ENCODE measurements at regions not wholly inside any gene's neighbourhood (a gene's known extent, or its start where the extent isn't known, plus 50 kb on each side); places are given as distances from the start of the nearest gene placed in this dataset.

DNA sequence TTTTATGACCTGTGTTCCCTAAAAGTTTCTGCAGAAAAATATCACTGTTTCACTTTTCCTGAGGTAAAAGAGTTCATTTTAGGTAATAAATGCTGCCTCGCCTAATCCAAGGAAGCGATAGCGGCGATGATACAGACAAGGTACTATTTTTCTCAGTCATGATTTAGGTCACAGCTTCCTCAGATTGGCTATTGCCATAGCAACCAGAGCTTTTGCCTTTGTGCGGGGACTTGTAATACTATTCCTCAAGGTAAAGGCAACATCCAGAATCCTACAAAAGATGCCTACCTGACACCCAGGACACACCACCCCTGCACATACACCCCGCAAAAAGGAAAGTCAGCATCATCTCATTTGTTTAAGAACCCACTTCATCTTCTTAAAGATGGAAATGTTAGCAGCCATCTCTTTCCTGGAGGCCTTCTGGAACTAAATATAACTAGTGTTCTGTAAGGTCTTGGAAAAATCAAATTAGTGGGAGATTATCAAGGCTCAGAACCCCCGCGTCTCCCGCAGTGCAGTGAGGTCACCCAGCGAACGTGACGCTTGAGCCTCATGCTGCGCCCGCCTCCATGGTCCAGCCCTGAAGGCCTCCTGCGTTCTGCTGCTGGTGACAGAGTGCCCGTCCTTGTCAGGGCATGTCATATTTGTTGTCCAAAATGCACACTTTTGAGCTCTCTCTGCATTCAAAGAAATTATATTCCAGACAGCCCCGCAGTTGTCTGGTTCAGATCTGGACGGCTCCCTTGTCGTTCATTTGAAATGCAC, 402.0 kb upstream of the RNF32 start:
- H3K27me3 ChIP-seq (ENCODE audit: insufficient read depth) = no peaks in the 10 kb centered on the region
- H3K4me1 Mint-ChIP-seq = no peaks in the 10 kb centered on the region
- H3F3A ChIP-seq (replicated peaks; ENCODE audit: low read depth) = no peaks in the 10 kb centered on the region
- TF ChIP-seq EZH2phosphoT487 (IDR thresholded peaks at IDR 0.05; ENCODE audit: unreplicated experiment) (no peak), EZH2 (IDR thresholded peaks at IDR 0.05; ENCODE audit: low read depth, unreplicated experiment) (no peak), CREB1 (CRISPR knock-in tag; IDR thresholded peaks at IDR 0.05; ENCODE audit: low read depth) (no peak), ZNF331 (CRISPR knock-in tag; IDR thresholded peaks at IDR 0.05; ENCODE audit: low read depth) (no peak), ZNF114 (CRISPR knock-in tag; IDR thresholded peaks at IDR 0.05) (no peak), STAT1 (IDR thresholded peaks at IDR 0.05; ENCODE audit: unreplicated experiment) (no peak), POLR2AphosphoS5 (IDR thresholded peaks at IDR 0.05; ENCODE audit: low read depth) (no peak), JUNB (IDR thresholded peaks at IDR 0.05; ENCODE audit: unreplicated experiment) (no peak), NANOG (IDR thresholded peaks at IDR 0.05; ENCODE audit: borderline replicate concordance) (no peak)
- TF ChIP-seq, protein P1, sequence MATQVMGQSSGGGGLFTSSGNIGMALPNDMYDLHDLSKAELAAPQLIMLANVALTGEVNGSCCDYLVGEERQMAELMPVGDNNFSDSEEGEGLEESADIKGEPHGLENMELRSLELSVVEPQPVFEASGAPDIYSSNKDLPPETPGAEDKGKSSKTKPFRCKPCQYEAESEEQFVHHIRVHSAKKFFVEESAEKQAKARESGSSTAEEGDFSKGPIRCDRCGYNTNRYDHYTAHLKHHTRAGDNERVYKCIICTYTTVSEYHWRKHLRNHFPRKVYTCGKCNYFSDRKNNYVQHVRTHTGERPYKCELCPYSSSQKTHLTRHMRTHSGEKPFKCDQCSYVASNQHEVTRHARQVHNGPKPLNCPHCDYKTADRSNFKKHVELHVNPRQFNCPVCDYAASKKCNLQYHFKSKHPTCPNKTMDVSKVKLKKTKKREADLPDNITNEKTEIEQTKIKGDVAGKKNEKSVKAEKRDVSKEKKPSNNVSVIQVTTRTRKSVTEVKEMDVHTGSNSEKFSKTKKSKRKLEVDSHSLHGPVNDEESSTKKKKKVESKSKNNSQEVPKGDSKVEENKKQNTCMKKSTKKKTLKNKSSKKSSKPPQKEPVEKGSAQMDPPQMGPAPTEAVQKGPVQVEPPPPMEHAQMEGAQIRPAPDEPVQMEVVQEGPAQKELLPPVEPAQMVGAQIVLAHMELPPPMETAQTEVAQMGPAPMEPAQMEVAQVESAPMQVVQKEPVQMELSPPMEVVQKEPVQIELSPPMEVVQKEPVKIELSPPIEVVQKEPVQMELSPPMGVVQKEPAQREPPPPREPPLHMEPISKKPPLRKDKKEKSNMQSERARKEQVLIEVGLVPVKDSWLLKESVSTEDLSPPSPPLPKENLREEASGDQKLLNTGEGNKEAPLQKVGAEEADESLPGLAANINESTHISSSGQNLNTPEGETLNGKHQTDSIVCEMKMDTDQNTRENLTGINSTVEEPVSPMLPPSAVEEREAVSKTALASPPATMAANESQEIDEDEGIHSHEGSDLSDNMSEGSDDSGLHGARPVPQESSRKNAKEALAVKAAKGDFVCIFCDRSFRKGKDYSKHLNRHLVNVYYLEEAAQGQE (IDR thresholded peaks at IDR 0.05; ENCODE audit: unreplicated experiment) = no peak
- TF ChIP-seq, protein P2, sequence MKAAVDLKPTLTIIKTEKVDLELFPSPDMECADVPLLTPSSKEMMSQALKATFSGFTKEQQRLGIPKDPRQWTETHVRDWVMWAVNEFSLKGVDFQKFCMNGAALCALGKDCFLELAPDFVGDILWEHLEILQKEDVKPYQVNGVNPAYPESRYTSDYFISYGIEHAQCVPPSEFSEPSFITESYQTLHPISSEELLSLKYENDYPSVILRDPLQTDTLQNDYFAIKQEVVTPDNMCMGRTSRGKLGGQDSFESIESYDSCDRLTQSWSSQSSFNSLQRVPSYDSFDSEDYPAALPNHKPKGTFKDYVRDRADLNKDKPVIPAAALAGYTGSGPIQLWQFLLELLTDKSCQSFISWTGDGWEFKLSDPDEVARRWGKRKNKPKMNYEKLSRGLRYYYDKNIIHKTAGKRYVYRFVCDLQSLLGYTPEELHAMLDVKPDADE (IDR thresholded peaks at IDR 0.05) = no peak
- TF ChIP-seq, protein P3, sequence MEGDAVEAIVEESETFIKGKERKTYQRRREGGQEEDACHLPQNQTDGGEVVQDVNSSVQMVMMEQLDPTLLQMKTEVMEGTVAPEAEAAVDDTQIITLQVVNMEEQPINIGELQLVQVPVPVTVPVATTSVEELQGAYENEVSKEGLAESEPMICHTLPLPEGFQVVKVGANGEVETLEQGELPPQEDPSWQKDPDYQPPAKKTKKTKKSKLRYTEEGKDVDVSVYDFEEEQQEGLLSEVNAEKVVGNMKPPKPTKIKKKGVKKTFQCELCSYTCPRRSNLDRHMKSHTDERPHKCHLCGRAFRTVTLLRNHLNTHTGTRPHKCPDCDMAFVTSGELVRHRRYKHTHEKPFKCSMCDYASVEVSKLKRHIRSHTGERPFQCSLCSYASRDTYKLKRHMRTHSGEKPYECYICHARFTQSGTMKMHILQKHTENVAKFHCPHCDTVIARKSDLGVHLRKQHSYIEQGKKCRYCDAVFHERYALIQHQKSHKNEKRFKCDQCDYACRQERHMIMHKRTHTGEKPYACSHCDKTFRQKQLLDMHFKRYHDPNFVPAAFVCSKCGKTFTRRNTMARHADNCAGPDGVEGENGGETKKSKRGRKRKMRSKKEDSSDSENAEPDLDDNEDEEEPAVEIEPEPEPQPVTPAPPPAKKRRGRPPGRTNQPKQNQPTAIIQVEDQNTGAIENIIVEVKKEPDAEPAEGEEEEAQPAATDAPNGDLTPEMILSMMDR (conservative IDR thresholded peaks at IDR 0.05; ENCODE audit: low read depth in 2 of 2) = no peak
- TF ChIP-seq, protein P4, sequence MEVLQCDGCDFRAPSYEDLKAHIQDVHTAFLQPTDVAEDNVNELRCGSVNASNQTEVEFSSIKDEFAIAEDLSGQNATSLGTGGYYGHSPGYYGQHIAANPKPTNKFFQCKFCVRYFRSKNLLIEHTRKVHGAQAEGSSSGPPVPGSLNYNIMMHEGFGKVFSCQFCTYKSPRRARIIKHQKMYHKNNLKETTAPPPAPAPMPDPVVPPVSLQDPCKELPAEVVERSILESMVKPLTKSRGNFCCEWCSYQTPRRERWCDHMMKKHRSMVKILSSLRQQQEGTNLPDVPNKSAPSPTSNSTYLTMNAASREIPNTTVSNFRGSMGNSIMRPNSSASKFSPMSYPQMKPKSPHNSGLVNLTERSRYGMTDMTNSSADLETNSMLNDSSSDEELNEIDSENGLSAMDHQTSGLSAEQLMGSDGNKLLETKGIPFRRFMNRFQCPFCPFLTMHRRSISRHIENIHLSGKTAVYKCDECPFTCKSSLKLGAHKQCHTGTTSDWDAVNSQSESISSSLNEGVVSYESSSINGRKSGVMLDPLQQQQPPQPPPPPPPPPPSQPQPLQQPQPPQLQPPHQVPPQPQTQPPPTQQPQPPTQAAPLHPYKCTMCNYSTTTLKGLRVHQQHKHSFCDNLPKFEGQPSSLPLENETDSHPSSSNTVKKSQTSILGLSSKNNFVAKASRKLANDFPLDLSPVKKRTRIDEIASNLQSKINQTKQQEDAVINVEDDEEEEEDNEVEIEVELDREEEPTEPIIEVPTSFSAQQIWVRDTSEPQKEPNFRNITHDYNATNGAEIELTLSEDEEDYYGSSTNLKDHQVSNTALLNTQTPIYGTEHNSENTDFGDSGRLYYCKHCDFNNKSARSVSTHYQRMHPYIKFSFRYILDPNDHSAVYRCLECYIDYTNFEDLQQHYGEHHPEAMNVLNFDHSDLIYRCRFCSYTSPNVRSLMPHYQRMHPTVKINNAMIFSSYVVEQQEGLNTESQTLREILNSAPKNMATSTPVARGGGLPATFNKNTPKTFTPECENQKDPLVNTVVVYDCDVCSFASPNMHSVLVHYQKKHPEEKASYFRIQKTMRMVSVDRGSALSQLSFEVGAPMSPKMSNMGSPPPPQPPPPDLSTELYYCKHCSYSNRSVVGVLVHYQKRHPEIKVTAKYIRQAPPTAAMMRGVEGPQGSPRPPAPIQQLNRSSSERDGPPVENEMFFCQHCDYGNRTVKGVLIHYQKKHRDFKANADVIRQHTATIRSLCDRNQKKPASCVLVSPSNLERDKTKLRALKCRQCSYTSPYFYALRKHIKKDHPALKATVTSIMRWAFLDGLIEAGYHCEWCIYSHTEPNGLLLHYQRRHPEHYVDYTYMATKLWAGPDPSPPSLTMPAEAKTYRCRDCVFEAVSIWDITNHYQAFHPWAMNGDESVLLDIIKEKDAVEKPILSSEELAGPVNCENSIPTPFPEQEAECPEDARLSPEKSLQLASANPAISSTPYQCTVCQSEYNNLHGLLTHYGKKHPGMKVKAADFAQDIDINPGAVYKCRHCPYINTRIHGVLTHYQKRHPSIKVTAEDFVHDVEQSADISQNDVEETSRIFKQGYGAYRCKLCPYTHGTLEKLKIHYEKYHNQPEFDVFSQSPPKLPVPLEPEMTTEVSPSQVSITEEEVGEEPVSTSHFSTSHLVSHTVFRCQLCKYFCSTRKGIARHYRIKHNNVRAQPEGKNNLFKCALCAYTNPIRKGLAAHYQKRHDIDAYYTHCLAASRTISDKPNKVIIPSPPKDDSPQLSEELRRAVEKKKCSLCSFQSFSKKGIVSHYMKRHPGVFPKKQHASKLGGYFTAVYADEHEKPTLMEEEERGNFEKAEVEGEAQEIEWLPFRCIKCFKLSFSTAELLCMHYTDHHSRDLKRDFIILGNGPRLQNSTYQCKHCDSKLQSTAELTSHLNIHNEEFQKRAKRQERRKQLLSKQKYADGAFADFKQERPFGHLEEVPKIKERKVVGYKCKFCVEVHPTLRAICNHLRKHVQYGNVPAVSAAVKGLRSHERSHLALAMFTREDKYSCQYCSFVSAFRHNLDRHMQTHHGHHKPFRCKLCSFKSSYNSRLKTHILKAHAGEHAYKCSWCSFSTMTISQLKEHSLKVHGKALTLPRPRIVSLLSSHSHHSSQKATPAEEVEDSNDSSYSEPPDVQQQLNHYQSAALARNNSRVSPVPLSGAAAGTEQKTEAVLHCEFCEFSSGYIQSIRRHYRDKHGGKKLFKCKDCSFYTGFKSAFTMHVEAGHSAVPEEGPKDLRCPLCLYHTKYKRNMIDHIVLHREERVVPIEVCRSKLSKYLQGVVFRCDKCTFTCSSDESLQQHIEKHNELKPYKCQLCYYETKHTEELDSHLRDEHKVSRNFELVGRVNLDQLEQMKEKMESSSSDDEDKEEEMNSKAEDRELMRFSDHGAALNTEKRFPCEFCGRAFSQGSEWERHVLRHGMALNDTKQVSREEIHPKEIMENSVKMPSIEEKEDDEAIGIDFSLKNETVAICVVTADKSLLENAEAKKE (CRISPR knock-in tag; IDR thresholded peaks at IDR 0.05) = no peak
- DNase-seq (ENCODE audit: low spot score) (no peak), ATAC-seq (no peak)
- H3K36me3 Mint-ChIP-seq (ENCODE audit: low read depth) = no peaks in the 10 kb centered on the region
- no peaks in the 10 kb centered on the region for H4K20me1 ChIP-seq (replicated peaks; ENCODE audit: insufficient read depth)
- no peaks in the 10 kb centered on the region for H3K79me2 ChIP-seq (replicated peaks; ENCODE audit: insufficient read depth)
- no peak overlapping the region for H2AFZ ChIP-seq
- no peaks in the 10 kb centered on the region for H3K4me1 ChIP-seq (ENCODE audit: insufficient read depth)
- no peaks in the 10 kb centered on the region; the same call in 1 of the 2 replicates for H3K36me3 ChIP-seq (ENCODE audit: insufficient read depth)
- no peak overlapping the region for H3K4me2 ChIP-seq
- no peaks in the 10 kb centered on the region; the same call in 1 of the 3 replicates for H3K9me3 Mint-ChIP-seq
- H3K27me3 Mint-ChIP-seq (ENCODE audit: insufficient read depth, low read depth, poor library complexity) = peaks cover 3% of the 10 kb centered on the region
- no peak overlapping the region for H3K27ac Mint-ChIP-seq
- no peaks in the 10 kb centered on the region for H3K9me2 ChIP-seq (ENCODE audit: insufficient read depth)
- no peak overlapping the region for H3K4me3 ChIP-seq
- H3K27ac ChIP-seq (ENCODE audit: low read depth) = no peak overlapping the region
- no peak overlapping the region for H3K4me3 Mint-ChIP-seq

Data from GM23338 (cell line).